Liver (tissue), 7 donors: ENCODE measurements at regions not wholly inside any gene's neighbourhood (a gene's known extent, or its start where the extent isn't known, plus 50 kb on each side); places are given as distances from the start of the nearest gene placed in this dataset.

Experiments used
- DNase-seq: peaks from one replicate; pipeline ENCODE4 v3.0.0-alpha.2; 2017; ENCODE audit warnings: low spot score
- H3K27ac ChIP-seq, 2 donors: one replicate each; pipeline ENCODE4 v1.7.0; 2013; ENCODE audit warnings: inconsistent platforms in 2 of 2, low read length in 2 of 2, control low read depth in 1 of 2, low read depth in 1 of 2, mild to moderate bottlenecking in 1 of 2
- H3K27me3 ChIP-seq, 4 donors: one replicate each; pipeline versions ENCODE4 v1.6.1 to v1.7.0; 2013; ENCODE audit warnings: low read length in 3 of 4, inconsistent platforms in 1 of 4, mild to moderate bottlenecking in 1 of 4, moderate library complexity in 1 of 4; ENCODE audit not compliant: control insufficient read depth in 4 of 4, insufficient read depth in 4 of 4
- H3K36me3 ChIP-seq, 4 donors: one replicate each; pipeline versions ENCODE4 v1.6.1 to v1.7.0; 2013; ENCODE audit warnings: low read length in 3 of 4, mild to moderate bottlenecking in 3 of 4, low read depth in 1 of 4, moderate library complexity in 1 of 4; ENCODE audit not compliant: control insufficient read depth in 4 of 4, insufficient read depth in 3 of 4
- H3K4me1 ChIP-seq, 4 donors: one replicate each; pipeline versions ENCODE4 v1.6.1 to v1.7.0; 2013; ENCODE audit warnings: low read length in 3 of 4, mild to moderate bottlenecking in 3 of 4, moderate library complexity in 1 of 4; ENCODE audit not compliant: control insufficient read depth in 4 of 4, insufficient read depth in 4 of 4
- H3K4me3 ChIP-seq, 3 donors: one replicate each; pipeline versions ENCODE4 v1.6.1 to v1.7.0; 2013; ENCODE audit warnings: low read length in 3 of 3, control low read depth in 1 of 3, low read depth in 1 of 3, mild to moderate bottlenecking in 1 of 3
- H3K9ac ChIP-seq, 2 donors: one replicate each; pipeline ENCODE4 v1.7.0; 2013; ENCODE audit warnings: low read length in 2 of 2, mild to moderate bottlenecking in 2 of 2, moderate library complexity in 2 of 2, control low read depth in 1 of 2, low read depth in 1 of 2
- H3K9me3 ChIP-seq, 4 donors: one replicate each; pipeline versions ENCODE4 v1.6.1 to v1.7.0; 2013; ENCODE audit warnings: low read length in 3 of 4; ENCODE audit not compliant: control insufficient read depth in 4 of 4
- ATF3 ChIP-seq: IDR thresholded peaks from 2 replicates; pipeline ENCODE4 v1.6.1; 2016; ENCODE audit warnings: antibody characterized with exemption
- EGR1 ChIP-seq, 2 donors: IDR thresholded peaks; 2 replicates each; pipeline ENCODE4 v1.6.1; 2016 to 2018; ENCODE audit warnings: antibody characterized with exemption in 2 of 2, low read depth in 2 of 2
- FOXA1 ChIP-seq: IDR thresholded peaks from 2 replicates; pipeline ENCODE4 v1.6.1; 2016; ENCODE audit warnings: antibody characterized with exemption
- FOXA2 ChIP-seq: IDR thresholded peaks from 2 replicates; pipeline ENCODE4 v1.6.1; 2016; ENCODE audit warnings: antibody characterized with exemption
- GABPA ChIP-seq, 2 donors: IDR thresholded peaks in 1 of 2; conservative IDR thresholded peaks in 1 of 2; 2 replicates each; pipeline ENCODE4 v1.6.1; 2016; ENCODE audit warnings: antibody characterized with exemption in 2 of 2, mild to moderate bottlenecking in 1 of 2, moderate library complexity in 1 of 2
- HNF4A ChIP-seq, 2 donors: conservative IDR thresholded peaks; 2 replicates each; pipeline ENCODE4 v1.6.1; 2016; ENCODE audit warnings: antibody characterized with exemption in 2 of 2, mild to moderate bottlenecking in 2 of 2
- HNF4G ChIP-seq: IDR thresholded peaks from 2 replicates; pipeline ENCODE4 v1.6.1; 2016; ENCODE audit warnings: antibody characterized with exemption
- JUND ChIP-seq, 2 donors: IDR thresholded peaks; 2 replicates each; pipeline ENCODE4 v1.6.1; 2016; ENCODE audit warnings: antibody characterized with exemption in 2 of 2
- MAX ChIP-seq: IDR thresholded peaks from 2 replicates; pipeline ENCODE4 v1.6.1; 2016; ENCODE audit warnings: antibody characterized with exemption
- NR2F2 ChIP-seq: IDR thresholded peaks from 2 replicates; pipeline ENCODE4 v1.6.1; 2016; ENCODE audit warnings: antibody characterized with exemption
- RAD21 ChIP-seq, 2 donors: IDR thresholded peaks; 2 replicates each; pipeline ENCODE4 v1.6.1; 2016; ENCODE audit warnings: antibody characterized with exemption in 2 of 2, mild to moderate bottlenecking in 2 of 2
- REST ChIP-seq: IDR thresholded peaks from 2 replicates; pipeline ENCODE4 v1.6.1; 2016; ENCODE audit warnings: antibody characterized with exemption, mild to moderate bottlenecking
- RXRA ChIP-seq, 2 donors: IDR thresholded peaks; 2 replicates each; pipeline ENCODE4 v1.6.1; 2017 to 2018; ENCODE audit warnings: antibody characterized with exemption in 2 of 2, mild to moderate bottlenecking in 1 of 2
- SP1 ChIP-seq: IDR thresholded peaks from 2 replicates; pipeline ENCODE4 v1.6.1; 2018; ENCODE audit warnings: antibody characterized with exemption, mild to moderate bottlenecking
- TAF1 ChIP-seq: conservative IDR thresholded peaks from 2 replicates; pipeline ENCODE4 v1.6.1; 2016; ENCODE audit warnings: antibody characterized with exemption, mild to moderate bottlenecking
- YY1 ChIP-seq: IDR thresholded peaks from 2 replicates; pipeline ENCODE4 v1.6.1; 2016; ENCODE audit warnings: antibody characterized with exemption, mild to moderate bottlenecking
- ZBTB33 ChIP-seq: IDR thresholded peaks from 2 replicates; pipeline ENCODE4 v1.6.1; 2016; ENCODE audit warnings: antibody characterized with exemption
- WGBS: extraction: QIAGEN DNeasy Blood & Tissue Kit; methylation state at CpG from one replicate; pipeline ENCODE4 v1.1.7; 2013; 5-methylcytosine and 5-hydroxymethylcytosine counted together
- donor health status: healthy.
- donor health status: healthy.
- donor health status: healthy.
- donor health status: healthy.

GRCh38 chr3:5305684-5305989 lies 118.1 kb downstream of the EDEM1 start:
- H3K27ac ChIP-seq = no peak overlapping the region
- no peaks in the 10 kb centered on the region for H3K9me3 ChIP-seq
- WGBS = 79% methylated on average over 3 of the region's 3 CpGs
- no peaks in the 10 kb centered on the region for H3K36me3 ChIP-seq
- no peaks in the 10 kb centered on the region for H3K4me1 ChIP-seq
- no peak overlapping the region for H3K4me3 ChIP-seq
- no peaks in the 10 kb centered on the region for H3K27me3 ChIP-seq
- no peak for DNase-seq
- H3K9ac ChIP-seq = no peak overlapping the region
- no peak for TF ChIP-seq ATF3
- TF ChIP-seq GABPA (IDR thresholded peaks at IDR 0.05 in 1 of 2, conservative IDR thresholded peaks at IDR 0.05 in 1 of 2) = no peak
- TF ChIP-seq SP1 = no peak
- TF ChIP-seq JUND (IDR thresholded peaks at IDR 0.05) = no peak
- TF ChIP-seq MAX = no peak
- no peak for TF ChIP-seq ZBTB33
- TF ChIP-seq FOXA2 = no peak
- TF ChIP-seq YY1 = no peak
- TF ChIP-seq HNF4G = no peak
- no peak for TF ChIP-seq HNF4A (conservative IDR thresholded peaks at IDR 0.05)
- TF ChIP-seq RAD21 (IDR thresholded peaks at IDR 0.05) = no peak
- TF ChIP-seq NR2F2 = no peak
- TF ChIP-seq REST = no peak
- no peak for TF ChIP-seq TAF1
- no peak for TF ChIP-seq EGR1 (IDR thresholded peaks at IDR 0.05; ENCODE audit: low read depth in 2 of 2)

- H3K9ac ChIP-seq = no peak overlapping the region
- H3K9me3 ChIP-seq = no peaks in the 10 kb centered on the region
- H3K27ac ChIP-seq = no peak overlapping the region
- no peaks in the 10 kb centered on the region for H3K27me3 ChIP-seq
- DNase-seq = no peak
- H3K4me1 ChIP-seq = no peaks in the 10 kb centered on the region
- WGBS = 88% methylated on average over 4 of the region's 4 CpGs
- no peaks in the 10 kb centered on the region for H3K36me3 ChIP-seq
- H3K4me3 ChIP-seq = no peak overlapping the region
- TF ChIP-seq HNF4A (conservative IDR thresholded peaks at IDR 0.05) = no peak
These were observed 121.7 kb downstream of the EDEM1 start for GRCh38 chr3:5309171-5309570.

GRCh38 chr3:5309602-5310001 lies 122.1 kb downstream of the EDEM1 start:
- Histone ChIP-seq H3K36me3 (no peaks in the 10 kb centered on the region), H3K27ac (no peak overlapping the region), H3K4me3 (no peak overlapping the region), H3K9ac (no peak overlapping the region), H3K9me3 (no peaks in the 10 kb centered on the region), H3K27me3 (no peaks in the 10 kb centered on the region), H3K4me1 (no peaks in the 10 kb centered on the region)
- no peak for DNase-seq
- 62% methylated on average over 3 of the region's 3 CpGs for WGBS
- no peak for TF ChIP-seq FOXA1
- no peak for TF ChIP-seq NR2F2
- TF ChIP-seq GABPA (IDR thresholded peaks at IDR 0.05 in 1 of 2, conservative IDR thresholded peaks at IDR 0.05 in 1 of 2) = no peak
- TF ChIP-seq SP1 = no peak
- no peak for TF ChIP-seq ZBTB33
- TF ChIP-seq RAD21 (IDR thresholded peaks at IDR 0.05) = no peak
- TF ChIP-seq YY1 = no peak
- TF ChIP-seq RXRA (IDR thresholded peaks at IDR 0.05) = no peak
- no peak for TF ChIP-seq FOXA2
- TF ChIP-seq TAF1 = no peak
- TF ChIP-seq JUND (IDR thresholded peaks at IDR 0.05) = no peak
- no peak for TF ChIP-seq EGR1 (IDR thresholded peaks at IDR 0.05; ENCODE audit: low read depth in 2 of 2)
- no peak for TF ChIP-seq REST
